HG02759 (cell line): ENCODE measurements at regions not wholly inside any gene's neighbourhood (a gene's known extent, or its start where the extent isn't known, plus 50 kb on each side); places are given as distances from the start of the nearest gene placed in this dataset.

ENCODE experiments used
- ATAC-seq: cut with Tn5 transposase; IDR thresholded peaks from one replicate; pipeline ENCODE4 v1.9.1; 2021; ENCODE audit warnings: mild to moderate bottlenecking, moderate library complexity; ENCODE audit not compliant: unreplicated experiment

DNA sequence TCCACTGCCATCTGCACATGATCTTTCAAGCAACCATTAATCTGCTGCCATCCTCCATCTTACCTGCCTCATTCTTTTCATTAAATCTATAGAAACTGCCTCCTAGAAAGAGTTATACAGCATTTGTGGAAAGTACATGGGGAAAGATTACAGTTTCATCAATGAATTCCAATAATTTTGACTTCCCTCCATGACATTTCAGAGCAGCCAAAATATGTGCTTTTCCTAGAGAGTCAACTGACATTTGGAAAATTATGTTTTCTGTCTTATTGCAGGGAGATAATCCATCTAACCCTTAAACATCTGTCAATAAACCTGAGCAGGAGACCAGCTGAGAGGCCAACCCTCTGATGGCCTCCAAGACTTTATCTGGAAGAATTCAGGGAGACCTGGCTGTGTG lies 147.0 kb upstream of the CDH5 start:
- ATAC-seq: no peak

DNA sequence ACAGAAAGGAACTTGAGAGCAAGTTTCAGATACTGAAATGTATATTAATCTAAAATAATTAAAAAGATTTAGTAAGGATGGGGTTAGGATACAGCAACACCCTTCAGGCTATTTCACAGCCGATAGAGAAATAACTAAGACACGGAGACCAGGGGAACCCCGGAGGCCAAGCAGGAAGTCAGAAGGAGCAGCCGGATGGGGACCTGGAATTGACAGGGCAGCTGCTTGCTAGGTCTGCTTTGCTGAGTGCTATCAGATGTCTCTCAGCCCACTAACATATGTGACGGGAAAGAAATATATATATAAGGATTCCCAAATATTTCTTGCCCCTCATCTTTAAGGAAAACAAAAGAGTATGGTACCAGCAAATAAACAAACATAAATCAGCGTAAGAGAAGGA lies 154.1 kb upstream of the CDH5 start:
- ATAC-seq: no peak

- ATAC-seq: no peak
These were observed 154.8 kb upstream of the CDH5 start for GRCh38 chr16:66211651-66212050.

- no peak for ATAC-seq
These were observed 158.6 kb upstream of the CDH5 start for GRCh38 chr16:66207883-66208265.

DNA sequence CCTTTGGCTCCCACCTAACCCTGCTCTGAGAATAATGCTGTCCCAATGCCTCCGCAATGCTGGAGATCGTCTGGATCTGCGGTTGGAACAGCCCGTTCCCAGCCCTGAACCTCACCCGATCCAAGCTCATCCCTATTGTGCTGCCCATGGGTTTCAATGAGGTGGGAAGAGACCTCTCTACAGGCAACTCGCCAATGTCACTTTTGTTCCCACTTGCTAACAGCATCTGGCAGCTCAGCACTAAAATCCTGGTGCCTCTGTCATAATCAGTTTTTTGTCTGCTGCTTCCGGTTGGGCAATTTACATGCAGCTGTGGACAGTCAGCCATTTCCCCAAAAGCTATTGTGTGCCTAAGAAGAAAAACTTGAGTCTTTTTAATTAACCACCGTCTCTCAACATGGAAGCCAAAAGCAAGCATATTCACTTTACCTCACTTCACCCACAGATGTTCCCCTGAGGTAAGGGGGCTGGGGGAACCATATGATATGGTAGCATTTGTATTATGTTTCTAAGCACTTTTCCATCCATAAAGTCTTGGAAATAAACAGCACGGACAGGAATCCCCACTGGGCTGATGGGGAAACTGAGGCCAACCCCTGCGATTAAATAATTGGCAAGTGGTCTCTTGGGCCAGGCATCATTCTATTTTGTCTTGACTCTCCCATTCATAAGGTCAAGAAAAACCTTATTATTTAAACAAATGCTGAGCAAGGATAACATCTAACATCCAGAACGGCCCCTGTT lies 159.2 kb upstream of the CDH5 start:
- no peak for ATAC-seq

- no peak for ATAC-seq
These were observed 160.1 kb upstream of the CDH5 start for GRCh38 chr16:66206363-66206762.

GRCh38 chr16:66205287-66206231 lies 160.9 kb upstream of the CDH5 start:
- ATAC-seq: no peak

DNA sequence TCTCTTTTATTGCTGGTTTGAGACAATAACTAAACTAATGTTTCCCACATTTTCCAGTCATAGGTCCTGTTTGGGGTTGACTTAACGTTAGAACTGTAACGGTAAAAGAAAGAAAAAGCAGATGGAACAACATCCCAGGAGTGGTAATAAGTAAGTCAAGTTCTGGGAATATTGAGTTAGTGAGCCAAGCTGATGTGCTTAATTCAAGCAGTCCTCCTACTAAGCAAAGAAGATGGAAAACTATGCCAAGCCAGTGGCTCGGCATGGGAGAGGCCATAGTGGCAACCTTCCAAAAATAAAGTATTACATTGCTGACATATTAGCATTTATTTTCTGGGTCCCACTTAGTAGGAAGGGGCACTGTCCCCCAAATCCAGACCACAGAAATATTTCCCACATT lies 161.7 kb upstream of the CDH5 start:
- no peak for ATAC-seq

- no peak for ATAC-seq
These were observed 163.0 kb upstream of the CDH5 start for GRCh38 chr16:66203476-66203875.

DNA sequence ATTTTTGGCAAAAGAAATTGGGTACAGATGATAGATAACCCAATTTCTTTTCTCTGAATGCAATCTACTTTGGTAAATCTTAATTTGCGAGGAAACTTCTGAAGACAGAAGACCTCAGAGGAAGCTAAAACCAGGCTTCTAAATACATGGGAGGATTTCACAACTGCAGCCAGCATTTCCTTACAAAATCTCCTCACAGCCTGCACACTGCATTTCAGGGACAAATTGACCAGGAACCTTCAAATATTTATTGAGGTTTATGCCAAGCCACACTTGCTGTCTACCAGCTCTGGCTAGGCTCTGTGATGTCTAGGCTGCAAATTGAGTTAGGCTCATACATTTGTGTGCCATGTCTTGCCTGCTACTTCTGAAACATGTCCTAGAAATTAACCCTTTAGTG lies 167.3 kb upstream of the CDH5 start:
- no peak for ATAC-seq

DNA sequence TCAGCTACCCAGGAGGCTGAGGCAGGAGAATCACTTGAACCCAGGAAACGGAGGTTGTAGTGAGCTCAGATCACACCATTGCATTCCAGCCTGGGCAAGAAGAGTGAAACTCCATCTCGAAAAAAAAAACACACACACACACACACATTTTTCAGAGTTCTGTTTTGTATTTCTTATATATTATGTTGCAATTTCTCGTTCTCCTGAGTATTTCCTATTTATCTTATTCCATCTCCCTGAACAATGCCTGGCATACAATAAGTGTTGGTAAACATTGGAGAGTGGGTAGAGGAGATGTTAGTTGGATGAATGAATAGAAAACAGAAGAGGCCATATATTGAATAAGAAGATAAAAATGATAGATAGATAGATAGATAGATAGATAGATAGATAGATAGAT lies 167.8 kb upstream of the CDH5 start:
- ATAC-seq: no peak

DNA sequence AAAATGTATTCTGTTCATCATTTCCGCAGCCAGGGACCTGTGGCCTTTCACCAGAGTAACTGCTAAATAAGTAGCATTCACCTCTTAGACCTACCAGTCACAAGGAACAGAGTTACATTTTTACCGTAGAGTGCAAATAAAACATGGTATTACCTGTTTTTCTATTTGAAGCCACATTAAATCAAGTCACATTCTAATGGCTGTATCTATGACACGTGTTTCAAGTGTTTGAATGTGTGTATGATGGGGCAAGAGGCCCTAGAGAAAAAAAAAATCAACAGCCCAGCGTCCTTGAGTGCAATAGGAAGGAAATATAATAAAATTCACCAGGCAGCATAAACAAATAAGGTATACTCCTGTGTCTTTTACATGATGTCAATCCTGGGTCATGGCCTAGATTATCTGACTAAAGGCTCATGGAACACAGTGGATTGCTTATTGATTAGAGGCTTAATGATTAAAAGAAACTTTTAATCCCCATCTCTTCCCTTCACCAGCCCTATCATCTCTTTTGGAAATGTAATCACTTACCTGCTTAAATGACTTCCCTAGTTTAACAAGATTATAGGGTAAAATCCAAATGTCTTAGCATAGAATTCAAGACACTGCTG lies 168.7 kb upstream of the CDH5 start:
- no peak for ATAC-seq

GRCh38 chr16:66196770-66197169 lies 169.7 kb upstream of the CDH5 start:
- no peak for ATAC-seq

DNA sequence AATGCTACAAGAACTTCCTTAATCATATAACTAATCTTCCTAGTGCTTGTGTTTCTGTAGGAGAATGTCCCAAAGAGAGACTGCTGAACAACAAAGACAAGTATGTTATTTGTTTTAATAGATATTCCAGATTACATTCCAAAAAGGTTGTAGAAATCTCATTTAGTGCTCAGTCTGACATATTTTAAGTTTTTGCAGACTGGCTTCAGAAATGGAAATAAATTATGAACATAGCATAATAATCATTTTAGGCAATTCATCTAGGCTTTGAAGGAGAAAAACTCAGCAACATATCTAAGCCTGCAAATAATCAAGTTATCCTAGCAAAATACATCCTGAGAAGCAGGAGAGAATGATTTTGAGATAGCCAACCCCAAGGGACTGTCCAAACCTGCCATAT lies 171.6 kb upstream of the CDH5 start:
- ATAC-seq: no peak

- no peak for ATAC-seq
These were observed 172.8 kb upstream of the CDH5 start for GRCh38 chr16:66193543-66194229.

- ATAC-seq: no peak
These were observed 176.1 kb upstream of the CDH5 start for GRCh38 chr16:66190411-66190810.

DNA sequence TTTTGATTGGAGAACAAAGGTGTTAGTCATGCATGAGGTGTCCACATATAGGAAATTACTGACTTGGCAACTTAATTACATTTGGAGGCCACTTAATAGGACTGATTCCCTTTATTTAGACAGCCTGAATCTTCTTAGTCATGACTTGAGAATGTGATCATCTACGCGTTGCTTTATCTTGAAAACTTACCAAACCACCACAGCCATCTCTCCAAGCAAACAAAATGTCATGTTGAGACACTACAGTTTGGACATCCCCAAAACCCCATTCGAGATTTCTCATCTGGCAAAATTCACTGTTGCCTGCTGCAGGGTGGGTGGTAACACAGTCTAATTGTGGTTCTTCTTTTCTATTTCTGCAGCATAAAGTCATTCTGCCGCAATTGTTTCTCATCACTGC lies 176.5 kb upstream of the CDH5 start:
- ATAC-seq: no peak

DNA sequence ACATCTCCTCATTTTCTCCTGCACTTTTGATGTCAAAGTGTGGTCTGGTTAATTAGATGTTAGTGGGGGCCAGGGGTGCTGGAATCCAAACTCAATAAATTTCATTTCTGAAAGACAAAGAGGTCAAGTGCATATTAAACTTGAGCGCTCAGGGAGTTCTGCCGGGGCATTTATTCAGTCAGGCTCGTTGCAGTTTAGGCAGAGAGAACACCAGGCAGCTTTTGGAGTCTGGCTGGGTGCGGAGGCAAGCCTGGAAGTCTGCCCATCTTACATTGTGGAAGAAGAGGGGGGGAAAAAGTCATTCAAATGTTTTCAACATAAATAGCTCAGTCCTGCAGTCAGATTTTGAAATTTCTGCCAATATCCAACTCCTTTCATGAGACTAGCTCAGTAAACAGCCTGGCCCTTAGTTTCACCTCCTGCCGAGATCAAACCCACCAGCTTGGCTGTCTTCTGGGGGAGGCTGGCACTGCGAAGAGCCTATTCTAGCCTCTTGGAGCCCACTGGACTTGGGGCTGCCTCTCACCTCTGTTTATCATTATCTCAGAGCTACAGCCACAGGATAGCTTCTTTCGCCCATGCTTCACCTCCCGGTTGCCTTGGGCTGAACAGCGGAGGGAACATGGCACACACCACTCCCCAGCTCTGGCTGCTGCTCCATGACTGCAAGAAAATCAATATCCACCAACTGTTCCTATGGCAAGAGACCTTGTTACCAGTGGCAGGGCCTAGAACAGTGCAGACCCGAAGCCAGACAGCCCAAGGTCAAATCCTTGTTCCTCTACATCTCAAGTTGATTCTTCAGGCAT lies 177.4 kb upstream of the CDH5 start:
- no peak for ATAC-seq

- no peak for ATAC-seq
These were observed 180.2 kb upstream of the CDH5 start for GRCh38 chr16:66186251-66186785.

GRCh38 chr16:66182592-66182991 lies 183.9 kb upstream of the CDH5 start:
- no peak for ATAC-seq
